ENCODE measurements at regions not wholly inside any gene's neighbourhood (a gene's known extent, or its start where the extent isn't known, plus 50 kb on each side); places are given as distances from the start of the nearest gene placed in this dataset.
A peak's percentile ranks its signal among the peaks of the same experiment; 100 is the strongest.
"Not testable (repeated sequence)": the region's sequence is repeated elsewhere in the genome, so short reads cannot be mapped to it uniquely, and the experiment has no call there.

DNA sequence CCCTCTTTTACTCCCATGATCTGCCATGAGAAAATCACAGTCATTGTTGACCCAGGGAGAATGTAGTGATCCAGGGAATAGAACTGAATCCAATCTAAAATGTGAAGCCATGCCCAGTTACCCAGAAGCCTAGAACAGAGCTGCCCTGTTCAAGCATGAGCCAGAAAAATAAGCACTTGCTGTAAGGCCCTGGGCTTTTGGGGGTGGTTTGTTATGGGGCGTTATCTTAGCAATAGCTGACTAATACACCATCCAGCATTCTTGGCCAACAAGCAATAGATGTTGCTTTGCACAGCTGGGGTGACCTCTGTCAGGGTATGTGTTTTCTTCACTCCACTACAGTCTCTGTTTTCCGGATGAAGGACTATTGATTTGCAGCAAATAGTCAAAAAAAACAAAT, 120.4 kb downstream of the ZFP64 start:
- TF ChIP-seq, protein P1, sequence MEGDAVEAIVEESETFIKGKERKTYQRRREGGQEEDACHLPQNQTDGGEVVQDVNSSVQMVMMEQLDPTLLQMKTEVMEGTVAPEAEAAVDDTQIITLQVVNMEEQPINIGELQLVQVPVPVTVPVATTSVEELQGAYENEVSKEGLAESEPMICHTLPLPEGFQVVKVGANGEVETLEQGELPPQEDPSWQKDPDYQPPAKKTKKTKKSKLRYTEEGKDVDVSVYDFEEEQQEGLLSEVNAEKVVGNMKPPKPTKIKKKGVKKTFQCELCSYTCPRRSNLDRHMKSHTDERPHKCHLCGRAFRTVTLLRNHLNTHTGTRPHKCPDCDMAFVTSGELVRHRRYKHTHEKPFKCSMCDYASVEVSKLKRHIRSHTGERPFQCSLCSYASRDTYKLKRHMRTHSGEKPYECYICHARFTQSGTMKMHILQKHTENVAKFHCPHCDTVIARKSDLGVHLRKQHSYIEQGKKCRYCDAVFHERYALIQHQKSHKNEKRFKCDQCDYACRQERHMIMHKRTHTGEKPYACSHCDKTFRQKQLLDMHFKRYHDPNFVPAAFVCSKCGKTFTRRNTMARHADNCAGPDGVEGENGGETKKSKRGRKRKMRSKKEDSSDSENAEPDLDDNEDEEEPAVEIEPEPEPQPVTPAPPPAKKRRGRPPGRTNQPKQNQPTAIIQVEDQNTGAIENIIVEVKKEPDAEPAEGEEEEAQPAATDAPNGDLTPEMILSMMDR (IDR thresholded peaks at IDR 0.05; ENCODE audit: unreplicated experiment), result no peak
- DNase-seq (ENCODE audit: low spot score, unreplicated experiment), result no peak
- Mint-ChIP-seq H3K9me3 (ENCODE audit: low read depth) (no peaks in the 10 kb centered on the region), H3K36me3 (ENCODE audit: insufficient read depth) (peaks cover 2% of the 10 kb centered on the region), H3K27me3 (no peaks in the 10 kb centered on the region), H3K27ac (no peak overlapping the region), H3K4me3 (ENCODE audit: low read depth) (no peak overlapping the region), H3K4me1 (ENCODE audit: low read depth) (no peaks in the 10 kb centered on the region)

DNA sequence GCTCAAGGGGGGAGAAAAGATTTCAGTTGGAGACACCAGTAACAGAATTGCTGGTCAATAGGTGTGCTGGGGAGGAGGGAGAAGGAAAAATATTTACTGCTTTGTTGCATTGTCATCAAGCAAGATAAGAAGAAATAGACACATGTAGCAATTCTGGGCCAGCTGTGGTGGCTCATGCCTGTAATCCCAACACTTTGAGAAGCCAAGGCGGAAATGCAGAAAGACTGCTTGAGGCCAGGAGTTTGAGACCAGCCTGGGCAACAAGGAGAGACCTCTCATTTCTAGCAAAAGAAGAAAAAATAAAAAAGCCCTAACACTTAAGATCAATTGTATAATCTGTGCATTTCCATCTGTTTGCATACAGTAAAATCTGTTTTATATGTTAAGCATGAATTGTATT, 126.6 kb downstream of the ZFP64 start:
- Mint-ChIP-seq H3K9me3 (ENCODE audit: low read depth) (peaks cover 3% of the 10 kb centered on the region), H3K36me3 (ENCODE audit: insufficient read depth) (peaks cover 2% of the 10 kb centered on the region), H3K4me3 (ENCODE audit: low read depth) (no peak overlapping the region), H3K27me3 (no peaks in the 10 kb centered on the region), H3K4me1 (ENCODE audit: low read depth) (peaks cover 6% of the 10 kb centered on the region), H3K27ac (no peak overlapping the region)
- TF ChIP-seq, protein P1 (IDR thresholded peaks at IDR 0.05; ENCODE audit: unreplicated experiment), result no peak
- DNase-seq (ENCODE audit: low spot score, unreplicated experiment), result no peak

DNA sequence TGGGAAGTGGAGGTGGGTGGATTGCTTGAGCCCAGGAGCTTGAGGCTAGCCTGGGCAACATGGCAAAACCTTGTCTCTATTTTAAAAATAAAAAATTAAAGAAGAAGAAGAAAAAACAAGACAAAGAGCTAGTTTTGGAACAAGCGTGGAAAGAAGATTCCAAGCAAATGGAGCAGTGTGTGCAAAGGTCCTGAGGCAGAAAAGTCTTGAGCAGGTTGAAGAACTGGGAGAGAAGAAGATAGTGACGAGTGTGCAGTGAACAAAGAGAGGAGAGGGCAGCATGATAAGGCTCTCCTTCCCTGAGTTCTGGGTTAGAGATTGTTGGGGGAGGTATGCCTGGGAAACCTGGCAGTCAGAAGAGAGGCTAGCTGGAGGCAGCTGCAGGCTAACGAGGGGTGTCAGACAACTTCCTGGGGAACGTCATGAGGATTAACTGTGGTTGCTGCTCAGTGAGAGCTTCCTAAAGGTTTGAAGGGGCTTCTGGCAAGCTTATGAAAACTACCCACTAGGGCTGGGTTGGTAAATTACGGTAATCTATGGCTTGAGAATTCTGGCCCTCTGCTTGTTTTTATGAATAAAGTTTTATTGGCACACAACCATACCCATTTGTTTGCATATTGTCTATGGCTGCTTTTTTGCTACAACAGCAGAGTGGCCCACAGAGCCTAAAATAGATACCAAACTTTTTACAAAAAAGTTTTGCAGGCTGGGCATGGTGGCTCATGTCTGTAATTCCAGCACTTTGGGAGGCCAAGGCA, 128.9 kb downstream of the ZFP64 start:
- Mint-ChIP-seq H3K9me3 (ENCODE audit: low read depth) (peaks cover 3% of the 10 kb centered on the region), H3K27ac (no peak overlapping the region), H3K4me3 (ENCODE audit: low read depth) (no peak overlapping the region), H3K36me3 (ENCODE audit: insufficient read depth) (peaks cover 2% of the 10 kb centered on the region), H3K4me1 (ENCODE audit: low read depth) (peaks cover 6% of the 10 kb centered on the region), H3K27me3 (no peaks in the 10 kb centered on the region)
- TF ChIP-seq, protein P1 (IDR thresholded peaks at IDR 0.05; ENCODE audit: unreplicated experiment), result no peak
- no peak for DNase-seq (ENCODE audit: low spot score, unreplicated experiment)

DNA sequence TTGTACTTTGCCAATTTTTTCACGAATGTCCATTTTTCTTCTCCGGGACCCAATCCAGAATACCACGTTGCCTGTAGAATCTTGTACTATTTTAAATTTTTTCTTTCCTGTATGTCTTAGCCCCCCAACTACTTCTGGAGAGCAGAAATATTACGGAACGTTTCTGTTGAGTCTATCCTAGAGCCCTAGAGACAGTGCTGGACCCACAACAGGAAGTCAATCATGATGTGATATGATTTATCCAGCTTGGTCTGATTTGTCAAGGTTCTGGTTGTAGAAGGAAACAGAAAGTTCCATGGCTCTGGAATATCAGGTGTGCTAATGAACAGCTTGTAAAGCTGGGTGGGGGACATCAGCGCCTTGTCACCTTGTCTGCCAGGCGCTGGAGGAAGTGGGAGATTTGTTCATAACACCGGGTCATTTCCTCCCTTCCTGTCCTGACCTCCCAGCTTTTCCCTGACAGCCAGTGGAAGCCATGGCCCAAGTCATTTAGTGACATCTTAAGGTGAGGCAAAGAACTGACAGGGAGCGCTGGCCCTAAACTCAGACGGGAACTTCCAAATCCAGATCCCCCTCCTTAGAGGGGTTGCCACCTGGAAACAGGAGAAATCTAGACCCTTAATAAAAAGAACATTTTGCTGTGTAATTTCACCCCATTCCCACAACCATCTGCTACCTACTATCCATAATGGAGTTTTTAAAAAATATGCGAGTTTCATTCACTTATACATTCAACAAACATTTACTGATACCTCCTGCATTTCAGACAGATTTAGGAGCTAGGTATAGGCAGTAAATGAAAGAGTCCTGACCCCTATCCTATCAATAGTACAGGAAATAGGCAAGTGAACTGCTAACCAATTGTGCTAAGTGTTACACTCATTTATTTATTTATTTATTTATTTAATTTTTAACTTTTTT, 130.5 kb downstream of the ZFP64 start:
- H3K4me1 Mint-ChIP-seq (ENCODE audit: low read depth), result peaks cover 6% of the 10 kb centered on the region
- TF ChIP-seq, protein P1 (IDR thresholded peaks at IDR 0.05; ENCODE audit: unreplicated experiment), result peak; percentile 44
- no peaks in the 10 kb centered on the region for H3K27me3 Mint-ChIP-seq
- H3K36me3 Mint-ChIP-seq (ENCODE audit: insufficient read depth), result peaks cover 11% of the 10 kb centered on the region
- peak; percentile 12 for DNase-seq (ENCODE audit: low spot score, unreplicated experiment)
- H3K4me3 Mint-ChIP-seq (ENCODE audit: low read depth), result no peak overlapping the region
- peaks cover 12% of the 10 kb centered on the region for H3K9me3 Mint-ChIP-seq (ENCODE audit: low read depth)
- no peak overlapping the region for H3K27ac Mint-ChIP-seq

DNA sequence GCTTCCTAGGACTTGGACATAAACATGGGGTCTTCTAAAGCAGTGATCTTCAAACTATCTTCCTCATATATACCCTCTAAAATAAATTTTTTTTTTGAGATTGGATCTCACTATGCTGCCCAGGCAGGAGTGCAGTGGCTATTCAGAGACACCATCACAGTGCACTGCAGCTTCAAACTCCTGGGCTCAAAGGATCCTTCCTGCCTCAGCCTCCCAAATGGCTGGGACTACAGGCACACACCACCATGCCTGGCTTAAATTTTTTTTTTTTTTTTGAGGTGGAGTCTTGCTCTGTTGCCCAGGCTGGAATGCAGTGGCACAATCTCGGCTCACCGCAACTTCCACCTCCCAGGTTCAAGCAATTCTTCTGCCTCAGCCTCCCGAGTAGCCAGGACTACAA, 134.4 kb downstream of the ZFP64 start:
- not testable (repeated sequence) for H3K27me3 Mint-ChIP-seq; H3K4me3 Mint-ChIP-seq (ENCODE audit: low read depth); H3K27ac Mint-ChIP-seq; H3K4me1 Mint-ChIP-seq (ENCODE audit: low read depth); DNase-seq (ENCODE audit: low spot score, unreplicated experiment)
- H3K36me3 Mint-ChIP-seq (ENCODE audit: insufficient read depth), result peaks cover 11% of the 10 kb centered on the region
- H3K9me3 Mint-ChIP-seq (ENCODE audit: low read depth), result peaks cover 14% of the 10 kb centered on the region
